MM.1S (cell line): ENCODE measurements at regions not wholly inside any gene's neighbourhood (a gene's known extent, or its start where the extent isn't known, plus 50 kb on each side); places are given as distances from the start of the nearest gene placed in this dataset.
"Not testable (repeated sequence)": the region's sequence is repeated elsewhere in the genome, so short reads cannot be mapped to it uniquely, and the experiment has no call there.

Source experiments
- CTCF ChIP-seq: fragments of 300-600 bp; sonication (generic); IDR thresholded peaks from 2 replicates; pipeline ENCODE4 v1.5.1; 2016; ENCODE audit warnings: antibody characterized with exemption, low read length, mixed read lengths
- EZH2 ChIP-seq: fragments of 300-600 bp; sonication (generic); optimal IDR thresholded peaks from 2 replicates; pipeline ENCODE3; 2017; ENCODE audit warnings: low read depth, mild to moderate bottlenecking, antibody characterized with exemption, low read length, mixed read lengths
- EZH2phosphoT487 ChIP-seq: fragments of 300-600 bp; sonication (generic); IDR thresholded peaks from 2 replicates; pipeline ENCODE4 v1.6.1; 2018; ENCODE audit warnings: antibody characterized with exemption, low read length

- not testable (repeated sequence) for TF ChIP-seq CTCF, EZH2, EZH2phosphoT487
These were observed 1918.2 kb downstream of the KHDRBS2 start for GRCh38 chr6:60367800-60368199.
